ENCODE measurements at regions not wholly inside any gene's neighbourhood (a gene's known extent, or its start where the extent isn't known, plus 50 kb on each side); places are given as distances from the start of the nearest gene placed in this dataset.

DNA sequence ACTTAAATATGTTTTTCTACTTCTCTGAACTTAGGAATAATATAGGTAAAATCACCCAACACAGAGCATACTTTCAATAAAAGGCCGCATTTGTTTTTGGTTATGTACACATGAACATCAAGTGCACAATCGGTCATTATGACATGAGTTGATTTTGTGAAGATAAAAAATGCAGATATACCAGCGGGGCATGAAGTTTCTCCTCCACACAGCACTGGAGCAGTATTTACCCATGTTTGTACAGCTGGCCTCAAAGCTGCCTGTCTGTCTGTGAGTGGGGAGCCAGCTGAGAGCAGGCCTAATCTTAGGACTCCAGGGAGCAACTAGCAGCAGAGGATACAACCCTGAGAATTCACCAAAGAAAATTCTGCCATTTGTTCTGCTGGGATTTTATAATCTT is 206.5 kb downstream of the TPBG start:
- intact Hi-C loops (cut with DNase I), result no loop called here
- ATAC-seq (peak; percentile 30), DNase-seq (no peak)

DNA sequence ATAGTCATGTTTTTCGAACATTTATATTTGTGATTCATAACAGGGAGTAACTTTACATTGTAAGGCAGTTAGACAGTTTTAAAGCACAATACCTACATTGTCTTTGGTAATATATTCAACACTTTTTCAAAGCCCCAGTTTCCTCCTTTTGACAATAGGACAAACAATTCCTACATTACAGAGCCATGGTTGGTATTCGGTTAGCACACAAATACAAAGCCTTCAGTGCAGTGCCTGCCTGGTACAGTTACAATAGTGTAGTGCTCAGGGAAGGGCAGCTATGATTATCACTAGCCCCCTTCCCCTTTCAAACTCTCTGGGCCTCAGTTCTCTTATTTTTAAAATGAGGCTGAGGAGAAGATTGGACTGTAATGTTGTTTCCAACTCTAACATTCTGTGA is 207.8 kb downstream of the TPBG start:
- ATAC-seq (no peak), DNase-seq (no peak)
- Histone ChIP-seq H3K9me3 (no peaks in the 10 kb centered on the region), H3K4me3 (no peak overlapping the region), H3K27me3 (no peaks in the 10 kb centered on the region), H3K4me1 (no peaks in the 10 kb centered on the region), H3K36me3 (no peaks in the 10 kb centered on the region), H3K27ac (no peak overlapping the region)
- intact Hi-C loops (cut with DNase I), result no loop called here
- TF ChIP-seq, protein P1, sequence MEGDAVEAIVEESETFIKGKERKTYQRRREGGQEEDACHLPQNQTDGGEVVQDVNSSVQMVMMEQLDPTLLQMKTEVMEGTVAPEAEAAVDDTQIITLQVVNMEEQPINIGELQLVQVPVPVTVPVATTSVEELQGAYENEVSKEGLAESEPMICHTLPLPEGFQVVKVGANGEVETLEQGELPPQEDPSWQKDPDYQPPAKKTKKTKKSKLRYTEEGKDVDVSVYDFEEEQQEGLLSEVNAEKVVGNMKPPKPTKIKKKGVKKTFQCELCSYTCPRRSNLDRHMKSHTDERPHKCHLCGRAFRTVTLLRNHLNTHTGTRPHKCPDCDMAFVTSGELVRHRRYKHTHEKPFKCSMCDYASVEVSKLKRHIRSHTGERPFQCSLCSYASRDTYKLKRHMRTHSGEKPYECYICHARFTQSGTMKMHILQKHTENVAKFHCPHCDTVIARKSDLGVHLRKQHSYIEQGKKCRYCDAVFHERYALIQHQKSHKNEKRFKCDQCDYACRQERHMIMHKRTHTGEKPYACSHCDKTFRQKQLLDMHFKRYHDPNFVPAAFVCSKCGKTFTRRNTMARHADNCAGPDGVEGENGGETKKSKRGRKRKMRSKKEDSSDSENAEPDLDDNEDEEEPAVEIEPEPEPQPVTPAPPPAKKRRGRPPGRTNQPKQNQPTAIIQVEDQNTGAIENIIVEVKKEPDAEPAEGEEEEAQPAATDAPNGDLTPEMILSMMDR (IDR thresholded peaks at IDR 0.05), result no peak

More for the DNA sequence above, 206.5 kb downstream of the TPBG start:
- Histone ChIP-seq H3K9me3 (no peaks in the 10 kb centered on the region), H3K27me3 (no peaks in the 10 kb centered on the region), H3K36me3 (no peaks in the 10 kb centered on the region), H3K4me1 (no peaks in the 10 kb centered on the region), H3K27ac (no peak overlapping the region), H3K4me3 (no peak overlapping the region)
- TF ChIP-seq, protein P1 (IDR thresholded peaks at IDR 0.05), result no peak

DNA sequence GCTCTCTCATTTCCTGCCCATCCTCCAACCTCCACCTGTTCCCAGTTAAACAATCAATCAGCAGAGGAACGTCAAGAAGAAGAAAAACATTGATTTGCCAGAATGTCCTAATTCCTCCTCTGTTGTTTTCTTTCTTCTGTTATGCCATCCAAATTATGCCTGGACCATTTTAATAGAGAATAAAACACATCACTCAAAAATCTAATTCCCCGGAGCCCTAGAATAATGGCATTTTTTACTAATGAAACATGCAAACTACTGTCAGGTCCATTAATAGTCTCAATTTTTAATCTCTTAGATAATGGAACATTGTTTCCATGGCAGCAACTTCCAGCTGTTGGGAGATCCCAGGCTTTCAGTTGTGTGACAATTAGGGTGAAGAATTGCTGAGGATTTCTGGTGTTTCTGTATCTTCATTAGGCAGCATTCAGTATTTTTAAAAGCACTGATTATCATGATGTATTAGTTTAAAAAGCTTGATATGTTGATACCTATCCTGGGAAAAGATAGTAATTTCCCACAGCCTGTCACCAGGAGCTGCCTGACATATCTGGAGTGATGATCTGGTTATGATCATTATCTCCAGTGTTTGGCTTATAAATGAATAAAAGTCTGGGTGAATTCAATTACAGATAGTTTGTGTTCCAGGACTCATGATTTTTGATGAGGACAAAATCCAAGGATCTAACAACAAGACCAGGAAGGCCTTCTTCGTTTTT is 209.8 kb downstream of the TPBG start:
- no peaks in the 10 kb centered on the region for H3K36me3 ChIP-seq
- TF ChIP-seq, protein P1 (IDR thresholded peaks at IDR 0.05), result no peak
- H3K27ac ChIP-seq, result no peak overlapping the region
- intact Hi-C loops (cut with DNase I), result no loop called here
- H3K4me3 ChIP-seq, result no peak overlapping the region
- no peak for DNase-seq
- H3K4me1 ChIP-seq, result no peaks in the 10 kb centered on the region
- no peak for ATAC-seq
- H3K27me3 ChIP-seq, result no peaks in the 10 kb centered on the region
- no peaks in the 10 kb centered on the region for H3K9me3 ChIP-seq

DNA sequence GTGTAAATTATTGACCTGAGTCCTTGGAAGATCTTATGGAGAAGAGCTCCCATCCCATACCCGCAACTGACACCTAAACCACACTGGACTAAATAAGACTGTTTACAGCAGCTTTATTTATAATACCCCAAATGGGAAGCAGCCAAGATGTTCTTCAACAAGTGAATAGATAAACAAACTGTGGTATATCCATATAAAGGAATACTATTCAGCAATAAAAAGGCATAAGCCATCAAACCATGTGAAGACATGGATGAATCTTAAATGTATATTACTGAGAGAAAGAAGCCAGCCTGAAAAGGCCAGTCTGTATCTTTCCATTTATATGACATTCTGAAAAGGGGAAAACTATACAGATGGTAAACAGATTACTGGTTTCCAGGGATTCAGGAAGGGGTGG is 212.7 kb downstream of the TPBG start:
- intact Hi-C loops (cut with DNase I), result no loop called here
- TF ChIP-seq, protein P1 (IDR thresholded peaks at IDR 0.05), result no peak
- H3K4me3 ChIP-seq, result no peak overlapping the region

DNA sequence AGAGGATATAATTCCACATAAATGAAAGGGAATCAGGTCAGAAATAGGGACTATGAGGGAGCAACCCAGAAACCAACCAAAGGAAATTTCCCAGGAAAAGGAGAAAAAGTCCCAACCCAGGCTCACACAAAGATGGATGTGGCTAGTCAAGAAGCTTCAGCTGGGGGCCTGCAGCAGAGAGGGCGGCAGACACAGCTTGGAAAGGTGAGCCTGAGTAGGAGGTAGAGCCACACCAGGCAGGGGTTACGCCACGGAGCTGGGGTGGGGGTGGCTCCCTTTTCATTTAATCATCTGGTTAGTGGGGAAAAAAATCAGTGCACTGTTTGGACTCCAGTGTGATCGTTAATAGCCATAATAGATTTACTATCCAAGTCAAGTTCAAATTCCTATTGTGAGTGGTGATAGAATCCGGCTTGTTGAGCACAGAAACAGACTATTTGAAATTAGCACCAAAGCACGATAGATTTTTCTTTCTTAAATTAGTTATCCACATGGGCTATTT is 220.6 kb downstream of the TPBG start:
- Histone ChIP-seq H3K9me3 (no peaks in the 10 kb centered on the region), H3K4me1 (no peaks in the 10 kb centered on the region), H3K27ac (no peak overlapping the region), H3K4me3 (no peak overlapping the region), H3K36me3 (no peaks in the 10 kb centered on the region), H3K27me3 (no peaks in the 10 kb centered on the region)
- TF ChIP-seq, protein P1 (IDR thresholded peaks at IDR 0.05), result no peak
- intact Hi-C loops (cut with DNase I), result no loop called here
- ATAC-seq, result no peak
- DNase-seq, result no peak

More for the DNA sequence above, 212.7 kb downstream of the TPBG start:
- H3K9me3 ChIP-seq, result no peaks in the 10 kb centered on the region
- H3K27me3 ChIP-seq, result no peaks in the 10 kb centered on the region
- no peak overlapping the region for H3K27ac ChIP-seq
- ATAC-seq, result no peak
- no peaks in the 10 kb centered on the region for H3K4me1 ChIP-seq
- DNase-seq, result no peak
- H3K36me3 ChIP-seq, result no peaks in the 10 kb centered on the region
